DND-41 (cell line): ENCODE measurements at regions not wholly inside any gene's neighbourhood (a gene's known extent, or its start where the extent isn't known, plus 50 kb on each side); places are given as distances from the start of the nearest gene placed in this dataset.

Experiments used
- EZH2 ChIP-seq: IDR thresholded peaks from 3 replicates; pipeline ENCODE4 v1.6.1; 2012; ENCODE audit warnings: borderline replicate concordance, low read depth, mild to moderate bottlenecking, moderate library complexity, low read length, inconsistent platforms; ENCODE audit not compliant: severe bottlenecking
- TF ChIP-seq, protein P1 (sequence below): IDR thresholded peaks from 2 replicates; pipeline ENCODE4 v1.5.1; 2012; ENCODE audit warnings: borderline replicate concordance, low read length, moderate library complexity, mild to moderate bottlenecking; ENCODE audit not compliant: poor library complexity, severe bottlenecking; ENCODE audit errors: extremely low read depth

DNA sequence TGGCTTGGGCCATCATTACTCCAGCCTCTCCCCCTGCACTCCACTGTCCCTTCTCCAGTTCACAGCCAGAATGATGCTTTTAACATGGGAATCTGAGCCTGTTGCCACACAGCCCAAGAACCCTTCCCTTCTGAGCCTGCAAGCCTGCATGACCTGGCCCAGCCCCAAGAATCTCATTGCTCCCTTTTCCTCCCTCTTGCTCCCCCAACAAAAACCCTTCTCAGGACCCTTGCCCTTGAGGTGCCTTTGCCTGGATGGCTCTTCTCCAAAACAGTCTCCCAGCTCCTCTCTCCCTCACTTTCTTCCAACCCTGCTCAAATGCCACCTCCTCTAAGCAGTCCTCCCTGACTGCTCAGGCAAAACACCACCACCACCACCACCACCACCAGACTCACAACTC lies 157.2 kb downstream of the ANKRD60 start:
- TF ChIP-seq, protein P1, sequence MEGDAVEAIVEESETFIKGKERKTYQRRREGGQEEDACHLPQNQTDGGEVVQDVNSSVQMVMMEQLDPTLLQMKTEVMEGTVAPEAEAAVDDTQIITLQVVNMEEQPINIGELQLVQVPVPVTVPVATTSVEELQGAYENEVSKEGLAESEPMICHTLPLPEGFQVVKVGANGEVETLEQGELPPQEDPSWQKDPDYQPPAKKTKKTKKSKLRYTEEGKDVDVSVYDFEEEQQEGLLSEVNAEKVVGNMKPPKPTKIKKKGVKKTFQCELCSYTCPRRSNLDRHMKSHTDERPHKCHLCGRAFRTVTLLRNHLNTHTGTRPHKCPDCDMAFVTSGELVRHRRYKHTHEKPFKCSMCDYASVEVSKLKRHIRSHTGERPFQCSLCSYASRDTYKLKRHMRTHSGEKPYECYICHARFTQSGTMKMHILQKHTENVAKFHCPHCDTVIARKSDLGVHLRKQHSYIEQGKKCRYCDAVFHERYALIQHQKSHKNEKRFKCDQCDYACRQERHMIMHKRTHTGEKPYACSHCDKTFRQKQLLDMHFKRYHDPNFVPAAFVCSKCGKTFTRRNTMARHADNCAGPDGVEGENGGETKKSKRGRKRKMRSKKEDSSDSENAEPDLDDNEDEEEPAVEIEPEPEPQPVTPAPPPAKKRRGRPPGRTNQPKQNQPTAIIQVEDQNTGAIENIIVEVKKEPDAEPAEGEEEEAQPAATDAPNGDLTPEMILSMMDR = no peak
- TF ChIP-seq EZH2 = no peak
